K562 (cell line): ENCODE measurements at regions not wholly inside any gene's neighbourhood (a gene's known extent, or its start where the extent isn't known, plus 50 kb on each side); places are given as distances from the start of the nearest gene placed in this dataset.

ENCODE experiments used
- ARID3A ChIP-seq: IDR thresholded peaks from 2 replicates; pipeline ENCODE4 v1.6.1; 2012; ENCODE audit warnings: low read depth, low read length, improper control_type of control experiment, borderline replicate concordance
- BHLHE40 ChIP-seq: IDR thresholded peaks from 2 replicates; pipeline ENCODE4 v1.6.1; 2011; ENCODE audit warnings: low read length, improper control_type of control experiment
- U2AF2 ChIP-seq: fragments of 200-400 bp; formaldehyde crosslinking; optimal IDR thresholded peaks from 2 replicates; pipeline ENCODE3; 2017; ENCODE audit warnings: low read depth, mild to moderate bottlenecking, low read length
- ZBTB34 ChIP-seq: fragments of 250-450 bp; sonication (Bioruptor Pico); IDR thresholded peaks from 2 replicates; pipeline ENCODE4 v1.8.0; 2021; ENCODE audit warnings: mild to moderate bottlenecking, moderate library complexity
- ZNF174 ChIP-seq: fragments of 250-450 bp; sonication (Bioruptor Pico); IDR thresholded peaks from 2 replicates; pipeline ENCODE4 v1.4.0; 2020; ENCODE audit warnings: mild to moderate bottlenecking
- TF ChIP-seq, protein P1 (sequence below): sonication (generic); formaldehyde crosslinking; IDR thresholded peaks from 2 replicates; pipeline ENCODE4 v1.4.0; 2020; ENCODE audit warnings: mild to moderate bottlenecking, missing genetic modification reagents
- TF ChIP-seq, protein P2 (sequence below): fragments of 250-450 bp; sonication (Bioruptor Pico); IDR thresholded peaks from 2 replicates; pipeline ENCODE4 v1.5.1; 2021; ENCODE audit warnings: mild to moderate bottlenecking

- TF ChIP-seq, protein P1, sequence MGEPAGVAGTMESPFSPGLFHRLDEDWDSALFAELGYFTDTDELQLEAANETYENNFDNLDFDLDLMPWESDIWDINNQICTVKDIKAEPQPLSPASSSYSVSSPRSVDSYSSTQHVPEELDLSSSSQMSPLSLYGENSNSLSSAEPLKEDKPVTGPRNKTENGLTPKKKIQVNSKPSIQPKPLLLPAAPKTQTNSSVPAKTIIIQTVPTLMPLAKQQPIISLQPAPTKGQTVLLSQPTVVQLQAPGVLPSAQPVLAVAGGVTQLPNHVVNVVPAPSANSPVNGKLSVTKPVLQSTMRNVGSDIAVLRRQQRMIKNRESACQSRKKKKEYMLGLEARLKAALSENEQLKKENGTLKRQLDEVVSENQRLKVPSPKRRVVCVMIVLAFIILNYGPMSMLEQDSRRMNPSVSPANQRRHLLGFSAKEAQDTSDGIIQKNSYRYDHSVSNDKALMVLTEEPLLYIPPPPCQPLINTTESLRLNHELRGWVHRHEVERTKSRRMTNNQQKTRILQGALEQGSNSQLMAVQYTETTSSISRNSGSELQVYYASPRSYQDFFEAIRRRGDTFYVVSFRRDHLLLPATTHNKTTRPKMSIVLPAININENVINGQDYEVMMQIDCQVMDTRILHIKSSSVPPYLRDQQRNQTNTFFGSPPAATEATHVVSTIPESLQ = no peak
- TF ChIP-seq, protein P2, sequence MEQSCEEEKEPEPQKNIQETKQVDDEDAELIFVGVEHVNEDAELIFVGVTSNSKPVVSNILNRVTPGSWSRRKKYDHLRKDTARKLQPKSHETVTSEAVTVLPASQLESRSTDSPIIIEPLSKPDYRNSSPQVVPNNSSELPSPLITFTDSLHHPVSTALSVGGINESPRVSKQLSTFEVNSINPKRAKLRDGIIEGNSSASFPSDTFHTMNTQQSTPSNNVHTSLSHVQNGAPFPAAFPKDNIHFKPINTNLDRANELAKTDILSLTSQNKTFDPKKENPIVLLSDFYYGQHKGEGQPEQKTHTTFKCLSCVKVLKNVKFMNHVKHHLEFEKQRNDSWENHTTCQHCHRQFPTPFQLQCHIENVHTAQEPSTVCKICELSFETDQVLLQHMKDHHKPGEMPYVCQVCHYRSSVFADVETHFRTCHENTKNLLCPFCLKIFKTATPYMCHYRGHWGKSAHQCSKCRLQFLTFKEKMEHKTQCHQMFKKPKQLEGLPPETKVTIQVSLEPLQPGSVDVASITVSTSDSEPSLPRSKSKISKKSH (CRISPR knock-in tag) = no peak
- TF ChIP-seq ARID3A (no peak), BHLHE40 (no peak), U2AF2 (no peak), ZNF174 (CRISPR knock-in tag) (no peak), ZBTB34 (no peak)
Measured at GRCh38 chr2:67668538-67668937, 271.4 kb downstream of the ETAA1 start (continued).
